Muscle layer of colon (tissue), 2 donors: ENCODE measurements at regions not wholly inside any gene's neighbourhood (a gene's known extent, or its start where the extent isn't known, plus 50 kb on each side); places are given as distances from the start of the nearest gene placed in this dataset.

Source experiments
- H3K27ac ChIP-seq: one replicate; pipeline ENCODE4 v1.7.0; 2013; ENCODE audit warnings: low read depth, mild to moderate bottlenecking, low read length, moderate library complexity
- H3K27me3 ChIP-seq, 2 donors: one replicate each; pipeline ENCODE4 v1.7.0; 2013; ENCODE audit warnings: low read length in 2 of 2, mild to moderate bottlenecking in 2 of 2; ENCODE audit not compliant: insufficient read depth in 2 of 2, control insufficient read depth in 1 of 2
- H3K36me3 ChIP-seq: one replicate; pipeline ENCODE4 v1.7.0; 2013; ENCODE audit warnings: mild to moderate bottlenecking, low read length; ENCODE audit not compliant: insufficient read depth
- H3K4me1 ChIP-seq: one replicate; pipeline ENCODE4 v1.7.0; 2013; ENCODE audit warnings: mild to moderate bottlenecking, low read length; ENCODE audit not compliant: insufficient read depth
- H3K4me3 ChIP-seq, 2 donors: one replicate each; pipeline ENCODE4 v1.7.0; 2013; ENCODE audit warnings: low read length in 2 of 2, low read depth in 1 of 2, mild to moderate bottlenecking in 1 of 2, moderate library complexity in 1 of 2
- H3K9ac ChIP-seq: one replicate; pipeline ENCODE4 v1.7.0; 2013; ENCODE audit warnings: low read length
- H3K9me3 ChIP-seq: one replicate; pipeline ENCODE4 v1.7.0; 2013; ENCODE audit warnings: mild to moderate bottlenecking, low read length
- donor health status: abdominal sarcoma.
- donor health status: Adenocarcinoma of cecum.

DNA sequence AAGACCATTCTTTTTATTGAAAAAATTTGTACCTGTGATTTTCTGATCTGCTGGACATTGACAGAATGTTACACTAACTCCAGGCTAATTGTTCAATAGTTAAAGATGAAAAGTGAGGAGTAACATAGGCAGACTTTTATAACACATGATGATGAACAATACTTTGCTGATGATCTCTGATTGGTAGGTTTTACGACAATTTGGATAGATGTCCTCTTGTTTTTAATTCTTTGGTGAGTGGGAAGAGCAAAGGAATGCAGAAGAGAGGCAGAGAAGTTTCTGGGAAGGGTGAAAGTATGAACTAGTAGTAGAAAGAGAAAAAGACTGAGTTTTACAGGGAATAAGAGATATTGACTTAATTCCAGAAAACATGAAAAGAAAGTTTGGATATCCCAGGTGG lies 267.3 kb upstream of the HAND2 start:
- no peak overlapping the region for H3K27ac ChIP-seq
- no peaks in the 10 kb centered on the region for H3K9me3 ChIP-seq
- no peaks in the 10 kb centered on the region for H3K36me3 ChIP-seq
- no peak overlapping the region for H3K4me3 ChIP-seq
- no peaks in the 10 kb centered on the region for H3K27me3 ChIP-seq
- H3K9ac ChIP-seq, result no peak overlapping the region
- H3K4me1 ChIP-seq, result peaks cover 19% of the 10 kb centered on the region

DNA sequence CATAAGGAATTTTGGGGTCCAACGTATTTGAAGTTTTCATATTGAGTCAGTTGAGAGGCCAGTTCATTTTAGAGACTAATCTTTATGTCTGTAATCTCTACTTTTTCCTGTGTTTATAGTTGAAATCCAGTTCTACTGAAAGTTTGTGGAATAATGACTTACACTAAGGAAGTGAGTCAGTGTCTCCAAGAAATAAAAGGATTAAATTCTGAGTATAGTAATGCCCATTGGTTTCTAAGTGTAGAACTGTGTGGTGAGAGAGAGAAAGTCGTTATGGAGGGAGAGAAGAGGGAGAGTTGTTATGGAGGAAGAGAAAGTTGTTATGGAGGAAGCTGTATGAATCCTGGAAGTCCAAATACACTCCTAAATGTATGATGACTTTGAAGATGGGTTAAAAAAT lies 264.6 kb upstream of the HAND2 start:
- H3K9ac ChIP-seq, result no peak overlapping the region
- no peak overlapping the region for H3K4me3 ChIP-seq
- no peaks in the 10 kb centered on the region for H3K9me3 ChIP-seq
- no peaks in the 10 kb centered on the region for H3K27me3 ChIP-seq
- H3K27ac ChIP-seq, result no peak overlapping the region
- H3K4me1 ChIP-seq, result peaks cover 5% of the 10 kb centered on the region
- no peaks in the 10 kb centered on the region for H3K36me3 ChIP-seq

DNA sequence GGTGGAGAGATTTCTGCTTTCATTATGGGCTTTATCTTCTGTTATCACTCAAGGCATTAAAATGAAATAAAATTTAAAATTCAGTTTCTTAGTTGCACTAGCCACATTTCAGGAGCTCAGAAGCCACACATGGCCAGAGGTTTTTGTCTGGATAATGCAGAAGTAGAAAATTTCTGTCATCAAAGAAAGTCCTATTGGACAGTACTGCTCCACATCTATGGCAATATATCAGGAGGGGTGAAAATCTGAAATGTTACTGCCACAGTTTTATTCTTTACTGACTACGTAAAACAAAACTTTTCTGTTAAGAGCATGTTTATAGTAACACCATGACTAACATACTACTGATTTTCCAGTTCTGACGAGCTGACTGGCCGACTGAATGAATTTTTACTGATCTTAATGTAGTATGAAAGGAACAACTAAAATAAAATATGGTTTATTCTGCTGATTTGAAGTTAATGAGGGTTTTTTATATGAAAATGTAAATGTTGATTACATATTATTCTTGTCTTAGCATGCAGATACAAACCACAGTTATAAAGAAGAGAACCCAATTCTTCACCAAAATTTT lies 264.0 kb upstream of the HAND2 start:
- peaks cover 5% of the 10 kb centered on the region for H3K4me1 ChIP-seq
- no peaks in the 10 kb centered on the region for H3K9me3 ChIP-seq
- no peaks in the 10 kb centered on the region for H3K27me3 ChIP-seq
- no peak overlapping the region for H3K4me3 ChIP-seq
- H3K27ac ChIP-seq, result no peak overlapping the region
- no peaks in the 10 kb centered on the region for H3K36me3 ChIP-seq
- H3K9ac ChIP-seq, result no peak overlapping the region

DNA sequence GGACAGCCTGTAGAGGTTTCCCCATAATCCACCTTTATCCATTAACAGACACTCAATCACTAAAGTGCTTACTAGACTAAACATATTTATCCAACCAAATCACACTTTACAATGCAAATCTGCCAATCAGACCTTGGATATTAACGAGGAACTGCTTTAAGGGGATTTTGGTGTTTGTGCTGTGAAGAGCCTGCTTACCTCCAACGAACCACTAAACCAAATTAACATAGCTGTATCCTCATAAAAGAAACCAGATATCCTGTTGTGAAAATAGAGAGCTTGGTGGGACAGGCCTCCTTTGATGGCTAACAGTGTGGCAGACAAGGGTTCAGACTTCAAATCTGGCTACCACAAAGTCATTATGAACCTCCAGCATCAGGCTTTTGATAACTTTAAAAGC lies 252.6 kb upstream of the HAND2 start:
- H3K27me3 ChIP-seq, result no peaks in the 10 kb centered on the region
- no peak overlapping the region for H3K9ac ChIP-seq
- no peak overlapping the region for H3K4me3 ChIP-seq
- H3K27ac ChIP-seq, result no peak overlapping the region
- peaks cover 4% of the 10 kb centered on the region for H3K4me1 ChIP-seq
- no peaks in the 10 kb centered on the region for H3K36me3 ChIP-seq
- H3K9me3 ChIP-seq, result no peaks in the 10 kb centered on the region

DNA sequence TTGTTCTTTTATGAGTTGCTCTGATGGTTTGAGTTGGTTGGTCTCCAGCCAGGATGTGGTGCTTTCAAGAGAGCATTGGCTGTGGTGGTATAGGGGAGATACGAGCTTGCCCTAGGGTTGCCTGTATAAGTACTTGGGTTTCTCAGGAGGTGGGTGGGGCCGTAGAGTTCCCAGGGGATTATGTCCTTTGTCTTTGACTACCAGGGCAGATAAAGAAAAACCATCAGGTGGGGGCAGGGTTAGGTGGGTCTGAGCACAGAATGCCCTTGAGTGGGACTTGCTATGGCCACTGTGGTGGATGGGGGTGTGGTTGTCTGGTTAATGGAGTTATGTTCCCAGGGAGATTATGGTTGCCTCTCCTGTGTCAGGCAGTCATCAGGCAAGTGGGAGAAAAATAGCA lies 247.9 kb upstream of the HAND2 start:
- Histone ChIP-seq H3K36me3 (no peaks in the 10 kb centered on the region), H3K27me3 (no peaks in the 10 kb centered on the region), H3K9me3 (no peaks in the 10 kb centered on the region), H3K27ac (no peak overlapping the region), H3K4me3 (no peak overlapping the region), H3K4me1 (peaks cover 3% of the 10 kb centered on the region), H3K9ac (no peak overlapping the region)

DNA sequence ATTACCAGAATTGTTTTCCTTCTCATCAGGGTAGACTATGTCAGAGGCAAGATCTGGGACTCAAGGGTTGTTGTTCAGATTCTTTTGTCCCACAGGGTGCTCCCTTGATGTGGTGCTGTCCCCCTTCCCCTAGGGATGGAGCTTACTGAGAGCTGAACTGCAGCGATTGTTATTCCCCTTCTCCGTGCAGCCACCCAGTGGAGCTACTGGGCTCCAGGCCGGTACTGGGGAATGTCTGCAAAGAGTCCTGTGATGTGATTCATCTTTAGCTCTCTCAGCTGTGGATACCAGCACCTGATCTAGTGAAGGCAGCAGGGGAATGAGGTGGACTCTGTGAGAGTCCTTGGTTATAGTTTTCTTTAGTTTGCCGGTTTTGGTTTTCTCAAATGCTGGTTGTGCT lies 247.4 kb upstream of the HAND2 start:
- Histone ChIP-seq H3K36me3 (no peaks in the 10 kb centered on the region), H3K9me3 (no peaks in the 10 kb centered on the region), H3K4me3 (no peak overlapping the region), H3K4me1 (no peaks in the 10 kb centered on the region), H3K27me3 (no peaks in the 10 kb centered on the region), H3K27ac (no peak overlapping the region), H3K9ac (no peak overlapping the region)

DNA sequence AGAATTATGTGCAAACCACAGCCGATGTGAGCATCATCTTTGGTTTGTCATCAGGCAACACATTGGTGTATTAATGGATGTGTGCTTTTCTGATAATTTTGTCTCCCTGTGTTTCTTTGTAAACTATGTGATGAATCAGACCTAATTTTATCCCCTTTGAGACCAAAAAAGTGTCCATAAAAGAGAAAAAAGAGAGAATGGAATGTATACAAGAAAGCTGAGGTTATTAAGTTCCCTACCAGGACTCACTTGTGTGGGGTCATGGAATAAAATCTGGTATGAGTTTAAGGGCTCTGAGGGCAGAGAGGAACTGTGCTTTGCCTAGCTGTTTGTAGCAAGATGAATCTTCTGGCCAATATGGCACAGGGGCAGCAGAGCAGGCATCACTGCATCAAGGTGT lies 239.5 kb upstream of the HAND2 start:
- H3K9ac ChIP-seq, result no peak overlapping the region
- H3K27ac ChIP-seq, result no peak overlapping the region
- H3K36me3 ChIP-seq, result no peaks in the 10 kb centered on the region

DNA sequence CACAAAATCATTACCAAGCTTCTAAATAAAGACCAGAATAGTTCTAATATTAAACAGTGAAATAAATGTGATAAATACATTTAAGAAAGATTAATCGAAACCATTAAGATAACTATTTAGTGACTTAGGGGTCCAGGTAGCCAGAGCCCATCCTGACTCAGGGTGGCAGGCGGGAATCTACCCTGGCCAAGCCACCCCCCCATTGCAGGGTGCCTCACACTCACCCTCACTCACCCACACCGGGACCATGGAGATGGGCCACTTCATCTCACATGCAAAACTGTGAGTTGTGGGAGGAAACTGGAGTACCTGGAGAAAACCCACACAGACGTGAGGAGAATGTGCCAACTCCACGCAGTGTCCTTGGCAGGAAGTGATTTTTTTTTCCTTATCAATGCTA lies 237.6 kb upstream of the HAND2 start:
- H3K9ac ChIP-seq, result no peak overlapping the region
- no peaks in the 10 kb centered on the region for H3K4me1 ChIP-seq
- H3K27ac ChIP-seq, result no peak overlapping the region
- no peaks in the 10 kb centered on the region for H3K36me3 ChIP-seq
- no peaks in the 10 kb centered on the region for H3K27me3 ChIP-seq
- no peak overlapping the region for H3K4me3 ChIP-seq
- no peaks in the 10 kb centered on the region for H3K9me3 ChIP-seq

More for the DNA sequence above, 239.5 kb upstream of the HAND2 start:
- Histone ChIP-seq H3K4me3 (no peak overlapping the region), H3K27me3 (no peaks in the 10 kb centered on the region), H3K9me3 (no peaks in the 10 kb centered on the region), H3K4me1 (no peaks in the 10 kb centered on the region)

DNA sequence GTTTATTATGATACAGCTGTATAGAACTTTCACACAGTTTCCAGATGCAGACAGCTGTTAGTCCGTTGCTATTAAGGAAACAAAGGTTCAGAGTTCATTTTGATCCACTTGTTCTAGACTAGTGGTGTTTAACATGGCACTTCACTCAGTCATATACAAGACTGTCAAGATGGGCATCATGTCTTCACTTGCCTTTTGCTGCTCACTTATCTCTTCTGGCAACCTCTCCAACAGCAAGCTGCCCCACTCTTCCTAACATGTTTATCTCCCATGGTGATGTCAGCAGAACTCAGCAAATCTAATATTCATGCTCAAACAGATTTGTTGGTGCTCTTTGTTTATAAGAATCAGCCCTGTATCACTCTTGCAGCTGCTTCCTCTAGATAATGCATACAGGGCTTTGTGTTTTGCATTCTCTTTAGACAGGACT lies 236.2 kb upstream of the HAND2 start:
- no peaks in the 10 kb centered on the region for H3K27me3 ChIP-seq
- H3K9ac ChIP-seq, result no peak overlapping the region
- H3K36me3 ChIP-seq, result no peaks in the 10 kb centered on the region
- no peaks in the 10 kb centered on the region for H3K4me1 ChIP-seq
- no peak overlapping the region for H3K27ac ChIP-seq
- H3K9me3 ChIP-seq, result no peaks in the 10 kb centered on the region
- no peak overlapping the region for H3K4me3 ChIP-seq

DNA sequence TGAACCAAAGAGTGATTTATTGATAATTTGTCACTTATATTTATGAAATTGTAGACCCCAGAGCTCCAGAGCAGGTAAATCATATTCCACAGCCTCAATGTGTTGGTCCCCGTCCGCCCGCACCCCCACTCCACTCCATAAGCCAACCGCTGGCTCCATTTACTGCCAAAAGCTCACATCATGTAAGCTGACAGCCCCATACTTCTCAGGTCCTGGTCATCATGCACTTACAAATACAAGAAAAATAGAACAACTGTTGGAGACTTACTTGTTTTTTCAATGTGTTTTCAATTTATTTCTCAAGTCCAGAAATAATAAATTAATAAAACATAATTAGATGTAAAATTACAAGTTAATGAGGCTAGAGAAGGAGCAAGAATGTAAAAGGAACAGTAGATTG lies 235.7 kb upstream of the HAND2 start:
- Histone ChIP-seq H3K27ac (no peak overlapping the region), H3K9ac (no peak overlapping the region), H3K9me3 (no peaks in the 10 kb centered on the region), H3K27me3 (no peaks in the 10 kb centered on the region), H3K4me1 (no peaks in the 10 kb centered on the region), H3K36me3 (no peaks in the 10 kb centered on the region), H3K4me3 (no peak overlapping the region)

DNA sequence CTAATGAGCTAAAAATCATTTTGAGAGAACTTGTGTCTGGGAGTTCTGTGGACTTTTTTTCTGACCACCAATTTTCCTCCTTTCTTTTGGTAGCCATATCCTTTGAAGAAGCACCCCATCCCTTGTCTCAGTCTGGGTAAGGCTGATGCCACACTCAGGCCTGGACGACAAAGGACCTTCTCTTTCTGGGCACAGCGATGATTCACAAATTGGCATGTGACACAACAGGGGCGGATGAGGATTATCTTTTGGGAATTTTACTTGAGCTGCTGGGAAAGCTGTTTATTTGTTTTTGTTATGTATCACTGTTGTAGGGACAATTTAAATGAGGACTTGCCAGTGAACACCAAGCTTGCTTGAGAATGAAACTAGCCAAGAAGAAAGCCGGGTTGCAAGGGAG lies 233.4 kb upstream of the HAND2 start:
- H3K9me3 ChIP-seq, result no peaks in the 10 kb centered on the region
- H3K27ac ChIP-seq, result no peak overlapping the region
- H3K27me3 ChIP-seq, result no peaks in the 10 kb centered on the region
- H3K9ac ChIP-seq, result no peak overlapping the region
- no peak overlapping the region for H3K4me3 ChIP-seq
- H3K36me3 ChIP-seq, result no peaks in the 10 kb centered on the region
- peaks cover 9% of the 10 kb centered on the region for H3K4me1 ChIP-seq

DNA sequence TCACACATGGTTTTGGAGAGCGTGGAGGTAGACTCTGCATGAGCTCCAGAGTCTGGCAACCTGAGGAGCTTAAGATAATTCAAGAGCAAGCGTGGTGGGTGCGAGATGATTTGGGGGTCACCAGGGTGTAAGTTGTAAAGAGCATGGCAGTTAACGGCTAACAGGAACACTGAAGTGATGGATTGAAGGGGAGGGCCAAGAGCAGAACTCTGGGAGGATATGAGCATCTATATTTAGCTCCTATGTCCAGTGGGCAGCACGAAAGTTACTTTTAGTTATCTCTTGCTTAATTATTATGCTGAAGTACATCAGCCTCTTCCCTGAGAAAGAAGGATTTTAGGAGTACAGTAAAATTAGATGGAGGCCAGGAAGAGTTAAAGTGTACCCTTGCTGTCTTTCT lies 231.9 kb upstream of the HAND2 start:
- Histone ChIP-seq H3K36me3 (no peaks in the 10 kb centered on the region), H3K4me1 (peaks cover 11% of the 10 kb centered on the region), H3K27me3 (no peaks in the 10 kb centered on the region), H3K9me3 (no peaks in the 10 kb centered on the region), H3K27ac (no peak overlapping the region), H3K9ac (no peak overlapping the region), H3K4me3 (no peak overlapping the region)
